ENCODE measurements at regions not wholly inside any gene's neighbourhood (a gene's known extent, or its start where the extent isn't known, plus 50 kb on each side); places are given as distances from the start of the nearest gene placed in this dataset.
"Not testable (repeated sequence)": the region's sequence is repeated elsewhere in the genome, so short reads cannot be mapped to it uniquely, and the experiment has no call there.

GRCh38 chr6:147651-148050 lies 144.6 kb upstream of the DUSP22 start:
- intact Hi-C loops (cut with DNase I) = not testable (repeated sequence)

GRCh38 chr6:148051-148984 lies 144.0 kb upstream of the DUSP22 start:
- intact Hi-C loops (cut with DNase I); DNase-seq (ENCODE audit: low spot score): not testable (repeated sequence)

More at GRCh38 chr6:147651-148050, 144.6 kb upstream of the DUSP22 start:
- not testable (repeated sequence) for DNase-seq (ENCODE audit: low spot score)

GRCh38 chr6:150147-150546 lies 142.1 kb upstream of the DUSP22 start:
- intact Hi-C loops (cut with DNase I); DNase-seq (ENCODE audit: low spot score): not testable (repeated sequence)

- intact Hi-C loops (cut with DNase I) = not testable (repeated sequence)
Measured at GRCh38 chr6:152436-152835, 139.9 kb upstream of the DUSP22 start.

GRCh38 chr6:153026-153425 lies 139.3 kb upstream of the DUSP22 start:
- intact Hi-C loops (cut with DNase I); DNase-seq (ENCODE audit: low spot score): not testable (repeated sequence)

More at GRCh38 chr6:152436-152835, 139.9 kb upstream of the DUSP22 start:
- not testable (repeated sequence) for DNase-seq (ENCODE audit: low spot score)

- intact Hi-C loops (cut with DNase I); DNase-seq (ENCODE audit: low spot score): not testable (repeated sequence)
Measured at GRCh38 chr6:153867-154266, 138.4 kb upstream of the DUSP22 start.

GRCh38 chr6:154321-155092 lies 137.8 kb upstream of the DUSP22 start:
- intact Hi-C loops (cut with DNase I); DNase-seq (ENCODE audit: low spot score): not testable (repeated sequence)

GRCh38 chr6:156010-156409 lies 136.3 kb upstream of the DUSP22 start:
- intact Hi-C loops (cut with DNase I) = no loop called here
- no peak for DNase-seq (ENCODE audit: low spot score)

GRCh38 chr6:156441-157140 lies 135.7 kb upstream of the DUSP22 start:
- intact Hi-C loops (cut with DNase I); DNase-seq (ENCODE audit: low spot score): not testable (repeated sequence)

GRCh38 chr6:157176-157575 lies 135.1 kb upstream of the DUSP22 start:
- intact Hi-C loops (cut with DNase I); DNase-seq (ENCODE audit: low spot score): not testable (repeated sequence)

GRCh38 chr6:161657-162056 lies 130.6 kb upstream of the DUSP22 start:
- DNase-seq (ENCODE audit: low spot score); intact Hi-C loops (cut with DNase I): not testable (repeated sequence)

- intact Hi-C loops (cut with DNase I) = no loop called here
- DNase-seq (ENCODE audit: low spot score) = no peak
Measured at GRCh38 chr6:164720-165119, 127.6 kb upstream of the DUSP22 start.

- intact Hi-C loops (cut with DNase I) = no loop called here
- no peak for DNase-seq (ENCODE audit: low spot score)
Measured at GRCh38 chr6:165263-165662, 127.0 kb upstream of the DUSP22 start.

- DNase-seq (ENCODE audit: low spot score) = no peak
- intact Hi-C loops (cut with DNase I) = no loop called here
Measured at GRCh38 chr6:165906-166305, 126.4 kb upstream of the DUSP22 start.

- intact Hi-C loops (cut with DNase I) = no loop called here
- no peak for DNase-seq (ENCODE audit: low spot score)
Measured at GRCh38 chr6:168865-169455, 123.3 kb upstream of the DUSP22 start.

GRCh38 chr6:174036-174435 lies 118.3 kb upstream of the DUSP22 start:
- no peak for DNase-seq (ENCODE audit: low spot score)
- intact Hi-C loops (cut with DNase I) = no loop called here

- DNase-seq (ENCODE audit: low spot score) = no peak
- intact Hi-C loops (cut with DNase I) = no loop called here
Measured at GRCh38 chr6:175680-176079, 116.6 kb upstream of the DUSP22 start.

GRCh38 chr6:176766-177165 lies 115.5 kb upstream of the DUSP22 start:
- no peak for DNase-seq (ENCODE audit: low spot score)
- intact Hi-C loops (cut with DNase I) = no loop called here

GRCh38 chr6:178119-178518 lies 114.2 kb upstream of the DUSP22 start:
- no peak for DNase-seq (ENCODE audit: low spot score)
- intact Hi-C loops (cut with DNase I) = no loop called here

Measured in cardiac septum (tissue), 1 donor.